ENCODE measurements at regions not wholly inside any gene's neighbourhood (a gene's known extent, or its start where the extent isn't known, plus 50 kb on each side); places are given as distances from the start of the nearest gene placed in this dataset.

DNA sequence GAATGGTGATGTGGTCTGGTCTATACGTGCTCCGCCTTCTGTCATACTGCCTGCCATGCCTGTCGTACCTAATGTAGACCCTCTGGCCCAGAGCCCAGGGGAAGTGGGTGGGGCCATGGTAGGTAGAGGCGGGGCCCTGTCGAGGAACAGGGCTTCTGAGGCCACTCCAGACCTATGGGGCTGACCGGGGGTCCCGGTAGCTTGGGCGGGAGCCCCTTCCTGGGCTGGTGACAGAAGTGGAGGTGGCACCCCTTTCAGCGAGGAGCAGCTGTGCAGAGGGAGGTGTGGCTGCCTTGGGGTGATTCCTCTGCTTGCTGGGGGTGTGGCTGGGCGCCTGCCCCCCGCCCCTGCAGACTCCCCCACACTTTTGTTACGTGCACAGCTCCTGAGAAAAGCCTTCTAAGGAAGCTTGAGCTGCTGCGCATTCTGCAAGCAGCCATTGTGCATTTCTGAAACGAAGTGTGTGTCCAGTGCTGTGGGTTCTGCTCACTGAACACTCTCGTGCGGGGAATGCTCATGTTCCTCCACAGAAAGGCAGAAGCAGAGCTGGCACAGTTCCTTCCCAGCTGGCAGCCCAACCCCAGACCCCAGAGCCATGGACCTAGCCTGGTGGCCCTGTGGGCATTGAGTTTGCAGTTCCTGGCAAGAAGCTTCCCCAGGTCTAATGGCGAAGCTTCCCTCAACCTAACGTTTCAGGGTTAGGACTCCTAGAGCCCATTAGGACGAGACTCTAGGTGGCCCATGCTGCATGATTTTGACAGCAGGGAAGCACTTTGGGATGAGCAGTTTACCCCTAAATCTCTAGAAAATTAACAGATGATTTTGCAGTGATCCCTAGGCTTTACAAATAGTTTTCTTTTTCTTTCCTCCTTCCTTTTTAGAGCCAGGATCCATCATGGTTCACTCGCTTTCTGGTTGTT lies 72.7 kb upstream of the HGFAC start:
- H3K36me3 ChIP-seq (ENCODE audit: control insufficient read depth, insufficient read depth, low read length) = no peaks in the 10 kb centered on the region
- no peaks in the 10 kb centered on the region for H3K27me3 ChIP-seq (ENCODE audit: insufficient read depth, low read length, poor library complexity)
- WGBS (ENCODE audit: extremely low coverage, insufficient coverage, low lambda C conversion rate) = no CpG with 5 or more reads among the region's 20 CpGs
- peaks cover 15% of the 10 kb centered on the region for H3K4me1 ChIP-seq (ENCODE audit: control insufficient read depth, low read depth, low read length)
- H3K79me2 ChIP-seq (ENCODE audit: control insufficient read depth, insufficient read depth, low read length) = no peaks in the 10 kb centered on the region
- H3K23ac ChIP-seq (ENCODE audit: low read length) = no peak overlapping the region
- H3K4me2 ChIP-seq (ENCODE audit: low read length) = peak overlapping the region; percentile 17
- no peak overlapping the region for H2BK15ac ChIP-seq (replicated peaks; ENCODE audit: low read depth)
- H2AK5ac ChIP-seq (ENCODE audit: low read length) = no peak overlapping the region
- DNase-seq = peak; percentile 18
- H3K4me3 ChIP-seq (ENCODE audit: low read length) = no peak overlapping the region
- H4K8ac ChIP-seq (ENCODE audit: low read depth, low read length) = no peak overlapping the region
- H3K56ac ChIP-seq (ENCODE audit: low read length) = no peak overlapping the region
- H3K27ac ChIP-seq (ENCODE audit: low read depth, low read length) = no peak overlapping the region
- H2BK5ac ChIP-seq (ENCODE audit: low read length) = no peak overlapping the region
- H3K4ac ChIP-seq (ENCODE audit: low read depth, low read length) = no peak overlapping the region
- no peak overlapping the region for H3K18ac ChIP-seq (ENCODE audit: low read length)
- H4K5ac ChIP-seq (ENCODE audit: low read length) = no peak overlapping the region
- H2BK120ac ChIP-seq (ENCODE audit: low read depth, low read length) = no peak overlapping the region
- no peak overlapping the region for H3K9ac ChIP-seq (ENCODE audit: low read length)
- no peaks in the 10 kb centered on the region for H3K79me1 ChIP-seq (ENCODE audit: low read length)

DNA sequence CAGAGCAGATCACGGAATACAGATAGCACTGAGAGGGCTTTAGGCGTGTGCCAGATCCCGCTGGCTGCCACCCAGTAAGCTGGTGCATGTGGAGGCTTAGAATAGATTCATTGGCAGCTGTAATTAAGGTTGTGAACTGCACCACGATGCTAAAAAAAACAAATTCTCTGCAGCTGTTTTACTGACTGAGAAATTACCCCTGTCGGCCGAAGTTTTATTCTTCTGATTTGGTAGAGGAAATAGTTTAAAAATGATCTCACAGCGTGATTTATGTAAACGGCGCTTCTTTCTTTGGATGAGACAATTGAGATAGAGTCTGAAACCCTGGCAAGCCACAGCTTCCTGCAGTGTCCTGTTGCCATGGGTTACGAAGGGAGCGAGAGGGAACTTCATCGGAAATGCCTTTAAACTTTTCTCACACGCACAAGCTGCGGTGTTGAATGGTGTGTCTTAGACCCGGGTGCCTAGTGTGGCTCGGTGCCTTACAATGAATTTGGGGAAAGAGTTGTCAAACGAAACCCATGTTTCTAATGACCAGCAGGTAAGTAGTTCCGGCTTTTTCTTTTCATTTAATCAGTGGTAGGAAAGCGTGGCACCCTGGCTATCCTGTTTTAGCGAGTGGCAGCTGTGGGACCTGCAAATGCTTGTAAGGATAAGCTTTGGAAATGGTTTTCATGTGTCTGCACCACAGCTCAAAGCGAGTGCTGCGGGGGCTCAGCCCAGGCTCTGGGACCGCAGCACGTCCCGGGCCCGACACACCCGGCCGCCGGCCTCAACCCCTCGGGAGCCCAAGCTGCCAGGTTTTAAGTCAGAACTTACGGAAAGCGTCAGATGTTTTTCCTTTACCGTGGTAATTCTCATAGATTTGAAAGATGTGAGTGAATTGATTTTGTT lies 71.7 kb upstream of the HGFAC start:
- Histone ChIP-seq H4K5ac (ENCODE audit: low read length) (no peak overlapping the region), H3K27me3 (ENCODE audit: insufficient read depth, low read length, poor library complexity) (no peaks in the 10 kb centered on the region), H3K27ac (ENCODE audit: low read depth, low read length) (no peak overlapping the region), H3K4me3 (ENCODE audit: low read length) (no peak overlapping the region), H4K8ac (ENCODE audit: low read depth, low read length) (no peak overlapping the region), H3K4me2 (ENCODE audit: low read length) (peak overlapping the region; percentile 54), H2BK5ac (ENCODE audit: low read length) (no peak overlapping the region), H3K79me2 (ENCODE audit: control insufficient read depth, insufficient read depth, low read length) (no peaks in the 10 kb centered on the region), H3K79me1 (ENCODE audit: low read length) (no peaks in the 10 kb centered on the region), H3K4me1 (ENCODE audit: control insufficient read depth, low read depth, low read length) (peaks cover 15% of the 10 kb centered on the region), H3K23ac (ENCODE audit: low read length) (no peak overlapping the region), H2AK5ac (ENCODE audit: low read length) (no peak overlapping the region), H3K4ac (ENCODE audit: low read depth, low read length) (no peak overlapping the region), H3K18ac (ENCODE audit: low read length) (no peak overlapping the region), H3K56ac (ENCODE audit: low read length) (peak overlapping the region; percentile 42), H2BK120ac (ENCODE audit: low read depth, low read length) (no peak overlapping the region), H3K36me3 (ENCODE audit: control insufficient read depth, insufficient read depth, low read length) (no peaks in the 10 kb centered on the region), H3K9ac (ENCODE audit: low read length) (peak overlapping the region; percentile 32), H2BK15ac (replicated peaks; ENCODE audit: low read depth) (no peak overlapping the region)
- peak; percentile 91 for DNase-seq
- 100% methylated on average over 2 of the region's 33 CpGs for WGBS (ENCODE audit: extremely low coverage, insufficient coverage, low lambda C conversion rate)

DNA sequence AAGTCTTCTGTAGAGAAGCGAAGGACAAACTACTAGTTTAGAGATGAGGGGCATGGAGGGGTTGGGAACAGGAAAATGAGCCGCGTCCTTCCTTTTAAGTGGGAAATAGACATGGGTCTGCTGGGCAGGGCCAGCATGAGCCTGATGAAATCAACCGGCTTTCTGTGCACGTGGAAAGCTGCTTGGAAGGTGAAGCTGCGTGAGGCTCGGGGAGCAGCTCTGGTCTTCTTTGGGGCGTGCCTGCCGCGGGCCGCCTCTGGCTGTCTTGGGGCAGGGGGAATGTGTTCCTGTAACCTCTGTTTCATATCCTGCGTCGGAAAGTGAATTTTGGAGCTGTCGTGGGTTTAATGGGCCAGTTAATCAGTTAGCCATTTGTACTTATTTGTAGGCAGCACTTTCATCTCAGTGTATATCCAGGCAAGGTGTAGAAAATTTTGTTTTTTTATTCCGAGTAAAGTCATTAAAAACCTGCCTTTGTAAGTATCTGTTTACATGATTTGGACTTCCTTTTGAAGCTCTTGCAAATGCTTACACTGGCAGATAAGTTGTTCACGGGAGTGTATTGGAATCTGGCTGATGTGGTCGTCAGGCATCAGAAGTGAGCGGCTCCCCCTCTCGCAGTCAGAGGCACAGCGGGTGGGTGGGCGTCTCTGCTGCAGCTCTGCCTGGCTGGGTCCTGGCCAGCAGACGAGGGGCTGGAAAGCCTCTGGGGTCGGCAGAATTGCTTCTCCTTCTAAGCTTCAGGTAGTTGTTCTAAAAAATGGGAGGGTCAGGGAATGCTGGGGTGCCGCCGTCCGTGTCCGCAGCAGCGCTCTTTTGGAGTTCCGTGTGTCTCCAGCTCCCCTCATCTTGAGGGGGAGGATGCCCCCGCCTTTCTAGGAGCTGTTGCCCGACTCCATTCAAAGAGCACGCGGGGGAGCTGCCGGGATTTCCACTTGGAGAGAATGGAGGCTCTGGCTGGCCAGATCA lies 70.5 kb upstream of the HGFAC start:
- peaks cover 15% of the 10 kb centered on the region for H3K4me1 ChIP-seq (ENCODE audit: control insufficient read depth, low read depth, low read length)

GRCh38 chr4:3372264-3372932 lies 69.4 kb upstream of the HGFAC start:
- Histone ChIP-seq H3K4me1 (ENCODE audit: control insufficient read depth, low read depth, low read length) (peaks cover 15% of the 10 kb centered on the region), H3K79me2 (ENCODE audit: control insufficient read depth, insufficient read depth, low read length) (no peaks in the 10 kb centered on the region), H3K27ac (ENCODE audit: low read depth, low read length) (no peak overlapping the region), H3K4ac (ENCODE audit: low read depth, low read length) (no peak overlapping the region), H3K23ac (ENCODE audit: low read length) (no peak overlapping the region), H3K56ac (ENCODE audit: low read length) (no peak overlapping the region), H2BK120ac (ENCODE audit: low read depth, low read length) (no peak overlapping the region), H3K9ac (ENCODE audit: low read length) (no peak overlapping the region), H3K4me2 (ENCODE audit: low read length) (no peak overlapping the region), H3K18ac (ENCODE audit: low read length) (no peak overlapping the region), H2BK5ac (ENCODE audit: low read length) (no peak overlapping the region), H3K4me3 (ENCODE audit: low read length) (no peak overlapping the region), H4K8ac (ENCODE audit: low read depth, low read length) (no peak overlapping the region), H3K27me3 (ENCODE audit: insufficient read depth, low read length, poor library complexity) (no peaks in the 10 kb centered on the region), H3K79me1 (ENCODE audit: low read length) (no peaks in the 10 kb centered on the region), H2BK15ac (replicated peaks; ENCODE audit: low read depth) (no peak overlapping the region), H2AK5ac (ENCODE audit: low read length) (no peak overlapping the region), H3K36me3 (ENCODE audit: control insufficient read depth, insufficient read depth, low read length) (no peaks in the 10 kb centered on the region), H4K5ac (ENCODE audit: low read length) (no peak overlapping the region)
- WGBS (ENCODE audit: extremely low coverage, insufficient coverage, low lambda C conversion rate) = no CpG with 5 or more reads among the region's 23 CpGs
- no peak for DNase-seq

More for the DNA sequence above, 70.5 kb upstream of the HGFAC start:
- no peaks in the 10 kb centered on the region for H3K79me2 ChIP-seq (ENCODE audit: control insufficient read depth, insufficient read depth, low read length)
- H3K27me3 ChIP-seq (ENCODE audit: insufficient read depth, low read length, poor library complexity) = no peaks in the 10 kb centered on the region
- H3K27ac ChIP-seq (ENCODE audit: low read depth, low read length) = no peak overlapping the region
- H2BK15ac ChIP-seq (replicated peaks; ENCODE audit: low read depth) = no peak overlapping the region
- H3K18ac ChIP-seq (ENCODE audit: low read length) = no peak overlapping the region
- no peak overlapping the region for H3K9ac ChIP-seq (ENCODE audit: low read length)
- WGBS (ENCODE audit: extremely low coverage, insufficient coverage, low lambda C conversion rate) = no CpG with 5 or more reads among the region's 34 CpGs
- no peak overlapping the region for H4K5ac ChIP-seq (ENCODE audit: low read length)
- H2AK5ac ChIP-seq (ENCODE audit: low read length) = no peak overlapping the region
- no peak overlapping the region for H2BK120ac ChIP-seq (ENCODE audit: low read depth, low read length)
- peak overlapping the region; percentile 1 for H3K4me2 ChIP-seq (ENCODE audit: low read length)
- no peak overlapping the region for H3K56ac ChIP-seq (ENCODE audit: low read length)
- no peak overlapping the region for H3K4me3 ChIP-seq (ENCODE audit: low read length)
- no peak overlapping the region for H4K8ac ChIP-seq (ENCODE audit: low read depth, low read length)
- H3K4ac ChIP-seq (ENCODE audit: low read depth, low read length) = no peak overlapping the region
- H3K79me1 ChIP-seq (ENCODE audit: low read length) = no peaks in the 10 kb centered on the region
- peak; percentile 57 for DNase-seq
- no peak overlapping the region for H3K23ac ChIP-seq (ENCODE audit: low read length)
- no peak overlapping the region for H2BK5ac ChIP-seq (ENCODE audit: low read length)
- no peaks in the 10 kb centered on the region for H3K36me3 ChIP-seq (ENCODE audit: control insufficient read depth, insufficient read depth, low read length)

GRCh38 chr4:3372933-3373465 lies 68.8 kb upstream of the HGFAC start:
- no peak overlapping the region for H2AK5ac ChIP-seq (ENCODE audit: low read length)
- no peak overlapping the region for H3K4me2 ChIP-seq (ENCODE audit: low read length)
- no peak overlapping the region for H2BK15ac ChIP-seq (replicated peaks; ENCODE audit: low read depth)
- H2BK120ac ChIP-seq (ENCODE audit: low read depth, low read length) = no peak overlapping the region
- no peak overlapping the region for H4K8ac ChIP-seq (ENCODE audit: low read depth, low read length)
- no peak overlapping the region for H3K4ac ChIP-seq (ENCODE audit: low read depth, low read length)
- no CpG with 5 or more reads among the region's 28 CpGs for WGBS (ENCODE audit: extremely low coverage, insufficient coverage, low lambda C conversion rate)
- H3K4me3 ChIP-seq (ENCODE audit: low read length) = no peak overlapping the region
- H3K27me3 ChIP-seq (ENCODE audit: insufficient read depth, low read length, poor library complexity) = no peaks in the 10 kb centered on the region
- peaks cover 15% of the 10 kb centered on the region for H3K4me1 ChIP-seq (ENCODE audit: control insufficient read depth, low read depth, low read length)
- DNase-seq = no peak
- no peak overlapping the region for H3K27ac ChIP-seq (ENCODE audit: low read depth, low read length)
- no peaks in the 10 kb centered on the region for H3K79me2 ChIP-seq (ENCODE audit: control insufficient read depth, insufficient read depth, low read length)
- no peak overlapping the region for H3K56ac ChIP-seq (ENCODE audit: low read length)
- no peak overlapping the region for H3K23ac ChIP-seq (ENCODE audit: low read length)
- no peak overlapping the region for H3K9ac ChIP-seq (ENCODE audit: low read length)
- no peak overlapping the region for H2BK5ac ChIP-seq (ENCODE audit: low read length)
- no peaks in the 10 kb centered on the region for H3K79me1 ChIP-seq (ENCODE audit: low read length)
- no peak overlapping the region for H3K18ac ChIP-seq (ENCODE audit: low read length)
- H3K36me3 ChIP-seq (ENCODE audit: control insufficient read depth, insufficient read depth, low read length) = no peaks in the 10 kb centered on the region
- no peak overlapping the region for H4K5ac ChIP-seq (ENCODE audit: low read length)
